Right lobe of liver (tissue), 6 donors: ENCODE measurements at regions not wholly inside any gene's neighbourhood (a gene's known extent, or its start where the extent isn't known, plus 50 kb on each side); places are given as distances from the start of the nearest gene placed in this dataset.
A peak's percentile ranks its signal among the peaks of the same experiment; 100 is the strongest.

Source experiments
- ATAC-seq, 4 donors: fragments of 200-7000 bp; cut with Tn5 transposase; one replicate each; pipeline ENCODE4 v1.9.1; 2020; ENCODE audit warnings: mild to moderate bottlenecking in 4 of 4, moderate library complexity in 4 of 4
- DNase-seq, 3 donors: peaks; one replicate each; pipeline ENCODE4 v3.0.0-alpha.2; 2020
- H3K27ac ChIP-seq, 3 donors: fragments of 200-600 bp; one replicate each; pipeline ENCODE4 v1.8.0; 2022
- H3K27me3 ChIP-seq, 2 donors: fragments of 200-600 bp; one replicate each; pipeline ENCODE4 v1.8.0; 2022
- H3K36me3 ChIP-seq, 4 donors: fragments of 200-600 bp; sonication (generic) in 1 of 4; one replicate each; pipeline versions ENCODE4 v1.5.1 to v1.8.0; 2017 to 2022; ENCODE audit warnings: control low read depth in 1 of 4
- H3K4me1 ChIP-seq, 4 donors: fragments of 200-600 bp; sonication (generic) in 1 of 4; one replicate each; pipeline versions ENCODE4 v1.5.1 to v1.8.0; 2017 to 2022; ENCODE audit warnings: control low read depth in 1 of 4
- H3K4me3 ChIP-seq, 3 donors: fragments of 200-600 bp; one replicate each; pipeline ENCODE4 v1.8.0; 2022
- H3K9me3 ChIP-seq, 4 donors: fragments of 200-600 bp; sonication (generic) in 1 of 4; one replicate each; pipeline versions ENCODE4 v1.5.1 to v1.8.0; 2017 to 2022; ENCODE audit warnings: control low read depth in 1 of 4
- CTCF ChIP-seq, 4 donors: fragments of 200-600 bp in 3 of 4; fragments of 450-650 bp in 1 of 4; IDR thresholded peaks; one replicate each; pipeline versions ENCODE4 v1.5.1 to v1.8.0; 2016 to 2022; ENCODE audit warnings: antibody characterized with exemption in 4 of 4, mild to moderate bottlenecking in 2 of 4
- POLR2A ChIP-seq: fragments of 450-650 bp; IDR thresholded peaks from one replicate; pipeline ENCODE4 v1.6.1; 2017; ENCODE audit warnings: antibody characterized with exemption, mild to moderate bottlenecking
- WGBS: methylation state at CpG from one replicate; pipeline ENCODE4 v1.1.6; 2018; ENCODE audit warnings: low coverage, low lambda C conversion rate; ENCODE audit not compliant: insufficient coverage; ENCODE audit errors: missing lambda C conversion rate; 5-methylcytosine and 5-hydroxymethylcytosine counted together
- intact Hi-C, 2 donors: fragments of 100-400 bp; cut with DNase I; formaldehyde crosslinking; loops; one replicate each; pipeline versions ENCODE4 v1.11.2 to v1.14.1; 2022
- donor health status: DM: no; HTN: yes; CAD: no.
- donor health status: DM: no; HTN: no; CAD: no.
- donor health status: DM: no; HTN: no; CAD: no.
- donor health status: DM: no; HTN: yes; CAD: no.
- donor health status: DM: no; HTN: yes; CAD: no.

GRCh38 chr2:207408086-207408794, 121.5 kb upstream of the CREB1 start:
- 44% methylated on average over 8 of the region's 8 CpGs for WGBS

GRCh38 chr2:207409517-207409916, 120.2 kb upstream of the CREB1 start:
- no peak overlapping the region for H3K27ac ChIP-seq
- intact Hi-C loops = no loop called here
- TF ChIP-seq CTCF (IDR thresholded peaks at IDR 0.05) (no peak), POLR2A (no peak)
- no peak for ATAC-seq
- no peak for DNase-seq
- peaks cover 0 to 6% (median 3%) of the 10 kb centered on the region in 4 donors for H3K4me1 ChIP-seq
- no peaks in the 10 kb centered on the region for H3K9me3 ChIP-seq
- H3K27me3 ChIP-seq = no peaks in the 10 kb centered on the region
- no peak overlapping the region for H3K4me3 ChIP-seq
- 70% methylated on average over 4 of the region's 4 CpGs for WGBS
- H3K36me3 ChIP-seq = no peaks in the 10 kb centered on the region

More at GRCh38 chr2:207408086-207408794, 121.5 kb upstream of the CREB1 start:
- ATAC-seq = peak; percentile 84 to 95 (median 90)
- TF ChIP-seq CTCF (IDR thresholded peaks at IDR 0.05) (no peak), POLR2A (no peak)
- no peaks in the 10 kb centered on the region for H3K36me3 ChIP-seq
- H3K27me3 ChIP-seq = no peaks in the 10 kb centered on the region
- no peak overlapping the region for H3K4me3 ChIP-seq
- intact Hi-C loops = no loop called here
- H3K4me1 ChIP-seq = peaks cover 0 to 9% (median 3%) of the 10 kb centered on the region in 4 donors
- DNase-seq = peak in 2 of 3 donors; percentile 50 to 60
- H3K9me3 ChIP-seq = peaks cover 0 to 3% (median 0%) of the 10 kb centered on the region in 4 donors
- no peak overlapping the region for H3K27ac ChIP-seq

GRCh38 chr2:207412787-207413310, 116.9 kb upstream of the CREB1 start:
- ATAC-seq = no peak
- H3K4me3 ChIP-seq = no peak overlapping the region
- H3K4me1 ChIP-seq = peaks cover 0 to 20% (median 3%) of the 10 kb centered on the region in 4 donors
- no peaks in the 10 kb centered on the region for H3K9me3 ChIP-seq
- 75% methylated on average over 6 of the region's 6 CpGs for WGBS
- no peaks in the 10 kb centered on the region for H3K36me3 ChIP-seq
- DNase-seq = no peak
- no peaks in the 10 kb centered on the region for H3K27me3 ChIP-seq
- H3K27ac ChIP-seq = no peak overlapping the region
- TF ChIP-seq CTCF (IDR thresholded peaks at IDR 0.05) (no peak), POLR2A (no peak)
- intact Hi-C loops = no loop called here

GRCh38 chr2:207413376-207413907, 116.3 kb upstream of the CREB1 start:
- TF ChIP-seq CTCF (IDR thresholded peaks at IDR 0.05) (no peak), POLR2A (no peak)
- intact Hi-C loops = no loop called here
- Histone ChIP-seq H3K27ac (no peak overlapping the region), H3K36me3 (no peaks in the 10 kb centered on the region), H3K27me3 (no peaks in the 10 kb centered on the region), H3K4me3 (no peak overlapping the region), H3K4me1 (peaks cover 0 to 20% (median 3%) of the 10 kb centered on the region in 4 donors), H3K9me3 (no peaks in the 10 kb centered on the region)
- ATAC-seq (no peak), DNase-seq (no peak)
- WGBS = 84% methylated on average over 5 of the region's 5 CpGs
